Heart left ventricle (tissue), 13 donors: ENCODE measurements at regions not wholly inside any gene's neighbourhood (a gene's known extent, or its start where the extent isn't known, plus 50 kb on each side); places are given as distances from the start of the nearest gene placed in this dataset.

Experiments
- POLR2A ChIP-seq, 2 donors: fragments of 450-650 bp; IDR thresholded peaks; one replicate each; pipeline ENCODE4 v1.6.1; 2017; ENCODE audit warnings: antibody characterized with exemption in 2 of 2, mild to moderate bottlenecking in 2 of 2, moderate library complexity in 2 of 2
- TF ChIP-seq, protein P1 (sequence below), 12 donors: fragments of 200-600 bp; sonication (generic) in 4 of 12; IDR thresholded peaks; one replicate each; pipeline versions ENCODE4 v1.5.0 to v1.8.0; 2018 to 2022; ENCODE audit warnings: antibody characterized with exemption in 12 of 12, mild to moderate bottlenecking in 5 of 12
- donor health status: ischemic (EF 13 %, LVEDD 7.1; RV severe dilation, severe dysfunction).
- donor health status: DM: no; HTN: yes; CAD: no.
- donor health status: DM: no; HTN: no; CAD: no.
- donor health status: ischemic (EF 25% LVEDD 6.9; RV normal size, moderate dysfunction).
- donor health status: ischemic (EF 25% LVEDD 5.7; RV mildly dilated, moderate dysfunction).
- donor health status: ischemic (EF 35%, LVEDD 5.7; RV mildly dilated, moderate dysfunction).
- donor health status: nonischemic (EF 11% LVEDD 7.7; RV severe dilation, severe dysfunction).
- donor health status: DM: yes; HTN: yes; CAD: no.
- donor health status: PGD.
- donor health status: ischemic (EF 29% LVEDD 5.4; RV normal size, mild dysfunction).
- donor health status: nonischemic (EF 23%, LVEDD 6.1; RV moderate dilation, normal function).

- TF ChIP-seq, protein P1, sequence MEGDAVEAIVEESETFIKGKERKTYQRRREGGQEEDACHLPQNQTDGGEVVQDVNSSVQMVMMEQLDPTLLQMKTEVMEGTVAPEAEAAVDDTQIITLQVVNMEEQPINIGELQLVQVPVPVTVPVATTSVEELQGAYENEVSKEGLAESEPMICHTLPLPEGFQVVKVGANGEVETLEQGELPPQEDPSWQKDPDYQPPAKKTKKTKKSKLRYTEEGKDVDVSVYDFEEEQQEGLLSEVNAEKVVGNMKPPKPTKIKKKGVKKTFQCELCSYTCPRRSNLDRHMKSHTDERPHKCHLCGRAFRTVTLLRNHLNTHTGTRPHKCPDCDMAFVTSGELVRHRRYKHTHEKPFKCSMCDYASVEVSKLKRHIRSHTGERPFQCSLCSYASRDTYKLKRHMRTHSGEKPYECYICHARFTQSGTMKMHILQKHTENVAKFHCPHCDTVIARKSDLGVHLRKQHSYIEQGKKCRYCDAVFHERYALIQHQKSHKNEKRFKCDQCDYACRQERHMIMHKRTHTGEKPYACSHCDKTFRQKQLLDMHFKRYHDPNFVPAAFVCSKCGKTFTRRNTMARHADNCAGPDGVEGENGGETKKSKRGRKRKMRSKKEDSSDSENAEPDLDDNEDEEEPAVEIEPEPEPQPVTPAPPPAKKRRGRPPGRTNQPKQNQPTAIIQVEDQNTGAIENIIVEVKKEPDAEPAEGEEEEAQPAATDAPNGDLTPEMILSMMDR (IDR thresholded peaks at IDR 0.05) = no peak
- TF ChIP-seq POLR2A (IDR thresholded peaks at IDR 0.05) = no peak
These were observed 167.7 kb upstream of the WSCD1 start for GRCh38 chr17:5902181-5903140.
